H1 (cell line): ENCODE measurements at regions not wholly inside any gene's neighbourhood (a gene's known extent, or its start where the extent isn't known, plus 50 kb on each side); places are given as distances from the start of the nearest gene placed in this dataset.

Experiments used
- CTCF ChIA-PET: fragments of 300-600 bp; sonication (Branson Sonifier 250); formaldehyde crosslinking; loops from one replicate; lab custom pipeline; 2021; ENCODE audit not compliant: partially characterized antibody; lab: Charles Lee
- POLR2A ChIA-PET: fragments of 300-600 bp; sonication (Branson Sonifier 250); formaldehyde crosslinking; loops from one replicate; lab custom pipeline; 2021; ENCODE audit warnings: inconsistent platforms; ENCODE audit not compliant: partially characterized antibody; lab: Charles Lee
- DNase-seq, 2 experiments: peaks; one replicate each; pipeline versions ENCODE4 v3.0.0 to v3.0.0-alpha.2; 2010 to 2022; ENCODE audit warnings: low spot score in 2 of 2, low read depth in 1 of 2, mixed read lengths in 1 of 2
- FAIRE-seq: peaks from 2 replicates; lab custom pipeline; 2011; peaks lifted over from hg19 to GRCh38; lab: Jason Lieb, UNC
- H2AFZ ChIP-seq: 2 replicates; pipeline ENCODE4 v1.8.1; 2012; ENCODE audit warnings: low read length, inconsistent platforms
- H2AK5ac ChIP-seq: 2 replicates; pipeline ENCODE4 v1.6.1; 2013; ENCODE audit warnings: low read depth, low read length
- H2BK120ac ChIP-seq: replicated peaks from 2 replicates; pipeline ENCODE3; 2013; ENCODE audit warnings: low read depth, low read length, inconsistent platforms
- H2BK12ac ChIP-seq: 2 replicates; pipeline ENCODE4 v1.6.1; 2013; ENCODE audit warnings: low read depth, low read length
- H2BK15ac ChIP-seq: 2 replicates; pipeline ENCODE4 v1.6.1; 2013; ENCODE audit warnings: low read length
- H2BK20ac ChIP-seq: 2 replicates; pipeline ENCODE4 v1.6.1; 2013; ENCODE audit warnings: low read length
- H2BK5ac ChIP-seq: 2 replicates; pipeline ENCODE4 v1.6.1; 2013; ENCODE audit warnings: low read depth, low read length
- H3K14ac ChIP-seq: 2 replicates; pipeline ENCODE4 v1.6.1; 2013; ENCODE audit warnings: inconsistent platforms; ENCODE audit not compliant: insufficient read length
- H3K18ac ChIP-seq: 2 replicates; pipeline ENCODE4 v1.6.1; 2013; ENCODE audit warnings: low read length; ENCODE audit errors: extremely low read depth
- H3K23ac ChIP-seq: 2 replicates; pipeline ENCODE4 v1.6.1; 2013; ENCODE audit warnings: inconsistent platforms; ENCODE audit not compliant: insufficient read length
- H3K23me2 ChIP-seq: 2 replicates; pipeline ENCODE4 v1.6.1; 2013; ENCODE audit warnings: low read depth, low read length
- H3K27ac ChIP-seq: 2 replicates; pipeline ENCODE4 v1.6.1; 2011; ENCODE audit warnings: low read depth, low read length, inconsistent platforms
- H3K27me3 ChIP-seq, 4 experiments: replicated peaks in 1 of 4; 1 replicate in 1 of 4; 2 replicates in 3 of 4; pipeline versions ENCODE4 v1.6.1 to v1.8.1; 2011 to 2013; ENCODE audit warnings: low read length in 3 of 4, mild to moderate bottlenecking in 3 of 4, inconsistent platforms in 2 of 4, mixed read lengths in 2 of 4, moderate library complexity in 1 of 4; ENCODE audit not compliant: control insufficient read depth in 3 of 4, insufficient read depth in 3 of 4; ENCODE audit errors: extremely low read depth in 1 of 4
- H3K36me3 ChIP-seq, 4 experiments: 2 replicates each; pipeline versions ENCODE4 v1.6.1 to v1.8.1; 2011 to 2013; ENCODE audit warnings: mild to moderate bottlenecking in 4 of 4, low read length in 3 of 4, moderate library complexity in 2 of 4, control low read depth in 1 of 4, inconsistent platforms in 1 of 4; ENCODE audit not compliant: insufficient read depth in 4 of 4, control insufficient read depth in 2 of 4
- H3K4ac ChIP-seq: replicated peaks from 2 replicates; pipeline ENCODE3; 2013; ENCODE audit warnings: low read length, low read depth, mixed read lengths, inconsistent platforms; ENCODE audit not compliant: insufficient read length
- H3K4me1 ChIP-seq, 4 experiments: replicated peaks in 1 of 4; 1 replicate in 1 of 4; 2 replicates in 3 of 4; pipeline versions ENCODE4 v1.6.1 to v1.8.1; 2011 to 2013; ENCODE audit warnings: low read length in 3 of 4, inconsistent platforms in 2 of 4, mixed read lengths in 1 of 4; ENCODE audit not compliant: insufficient read depth in 4 of 4, control insufficient read depth in 3 of 4
- H3K4me2 ChIP-seq, 2 experiments: 2 replicates each; pipeline versions ENCODE4 v1.6.1 to v1.8.1; 2011 to 2013; ENCODE audit warnings: low read depth in 2 of 2, low read length in 2 of 2, control low read depth in 1 of 2, inconsistent platforms in 1 of 2, mild to moderate bottlenecking in 1 of 2; ENCODE audit not compliant: insufficient read depth in 1 of 2
- H3K4me3 ChIP-seq, 4 experiments: fragments of 200-600, 300-600 bp in 1 of 4; sonication (generic), shearing (Covaris generic), sonication (Bioruptor Twin) in 1 of 4; 2 replicates each; pipeline versions ENCODE4 v1.5.1 to v1.8.1; 2011 to 2016; ENCODE audit warnings: low read length in 4 of 4, low read depth in 3 of 4, control low read depth in 2 of 4, inconsistent platforms in 2 of 4, mild to moderate bottlenecking in 2 of 4, mixed read lengths in 1 of 4, moderate library complexity in 1 of 4; ENCODE audit not compliant: insufficient read depth in 2 of 4; ENCODE audit errors: extremely low read depth in 1 of 4
- H3K56ac ChIP-seq: replicated peaks from 2 replicates; pipeline ENCODE3; 2013; ENCODE audit warnings: low read depth, mild to moderate bottlenecking, mixed read lengths, low read length, inconsistent platforms; ENCODE audit not compliant: insufficient read length
- H3K79me1 ChIP-seq: 2 replicates; pipeline ENCODE4 v1.6.1; 2013; ENCODE audit warnings: low read depth, low read length, control low read depth
- H3K79me2 ChIP-seq, 2 experiments: 2 replicates each; pipeline versions ENCODE4 v1.6.1 to v1.8.1; 2012 to 2013; ENCODE audit warnings: low read length in 2 of 2, mild to moderate bottlenecking in 2 of 2, inconsistent platforms in 1 of 2; ENCODE audit not compliant: insufficient read depth in 2 of 2, control insufficient read depth in 1 of 2
- H3K9ac ChIP-seq, 4 experiments: replicated peaks in 1 of 4; 1 replicate in 1 of 4; 2 replicates in 3 of 4; pipeline versions ENCODE4 v1.6.1 to v1.8.1; 2011 to 2013; ENCODE audit warnings: low read depth in 3 of 4, low read length in 3 of 4, control low read depth in 2 of 4, mild to moderate bottlenecking in 2 of 4, moderate library complexity in 2 of 4, inconsistent platforms in 1 of 4; ENCODE audit errors: extremely low read depth in 1 of 4
- H3K9me3 ChIP-seq, 2 experiments: 2 replicates each; pipeline versions ENCODE4 v1.6.1 to v1.8.1; 2012 to 2013; ENCODE audit warnings: mild to moderate bottlenecking in 2 of 2, moderate library complexity in 2 of 2, control low read depth in 1 of 2, inconsistent platforms in 1 of 2, low read depth in 1 of 2, low read length in 1 of 2, mixed read lengths in 1 of 2; ENCODE audit not compliant: insufficient read depth in 2 of 2
- H4K20me1 ChIP-seq, 2 experiments: replicated peaks in 1 of 2; 2 replicates each; pipeline versions ENCODE3 to v1.8.1; 2011 to 2013; ENCODE audit warnings: inconsistent platforms in 2 of 2, low read length in 2 of 2, mild to moderate bottlenecking in 1 of 2; ENCODE audit not compliant: insufficient read depth in 2 of 2, control insufficient read depth in 1 of 2
- H4K5ac ChIP-seq: 2 replicates; pipeline ENCODE4 v1.6.1; 2013; ENCODE audit warnings: low read length, low read depth, mixed read lengths, inconsistent platforms; ENCODE audit not compliant: insufficient read length
- H4K8ac ChIP-seq: 2 replicates; pipeline ENCODE4 v1.8.0; 2013; ENCODE audit warnings: mild to moderate bottlenecking, moderate library complexity, low read length, inconsistent platforms; ENCODE audit not compliant: insufficient read depth; ENCODE audit errors: extremely low read depth
- H4K91ac ChIP-seq: replicated peaks from 2 replicates; pipeline ENCODE3; 2013; ENCODE audit warnings: low read length, mixed read lengths, inconsistent platforms; ENCODE audit not compliant: insufficient read length
- BACH1 ChIP-seq: IDR thresholded peaks from 2 replicates; pipeline ENCODE4 v1.6.1; 2012; ENCODE audit warnings: low read length, improper control_type of control experiment
- EP300 ChIP-seq, 2 experiments: IDR thresholded peaks; 1 replicate in 1 of 2; 2 replicates in 1 of 2; pipeline ENCODE4 v1.6.1; 2011 to 2012; ENCODE audit warnings: low read depth in 2 of 2, low read length in 2 of 2, mild to moderate bottlenecking in 2 of 2, borderline replicate concordance in 1 of 2, inconsistent platforms in 1 of 2, moderate library complexity in 1 of 2
- KDM4A ChIP-seq: IDR thresholded peaks from one replicate; pipeline ENCODE4 v1.7.1; 2012; ENCODE audit warnings: low read depth, mild to moderate bottlenecking, moderate library complexity, low read length, inconsistent platforms; ENCODE audit not compliant: severe bottlenecking
- MAFK ChIP-seq: IDR thresholded peaks from 2 replicates; pipeline ENCODE4 v1.6.1; 2012; ENCODE audit warnings: low read depth, mild to moderate bottlenecking, improper control_type of control experiment, low read length
- NANOG ChIP-seq: IDR thresholded peaks from 2 replicates; pipeline ENCODE4 v1.6.1; 2011; ENCODE audit warnings: low read length, low read depth, mild to moderate bottlenecking, inconsistent platforms; ENCODE audit not compliant: insufficient read depth, poor library complexity, severe bottlenecking
- POLR2AphosphoS5 ChIP-seq: IDR thresholded peaks from 2 replicates; pipeline ENCODE4 v1.6.1; 2011; ENCODE audit warnings: low read depth, low read length
- POU5F1 ChIP-seq: IDR thresholded peaks from 2 replicates; pipeline ENCODE4 v1.6.1; 2011; ENCODE audit warnings: low read depth, mild to moderate bottlenecking, low read length, moderate library complexity
- WGBS, 2 experiments: shearing (Covaris generic) in 1 of 2; methylation state at CpG; one replicate each; pipeline versions ENCODE4 v1.1.6 to v1.1.7; 2013 to 2015; ENCODE audit warnings: low lambda C conversion rate in 2 of 2, mixed read lengths in 2 of 2, inconsistent platforms in 1 of 2, low coverage in 1 of 2, missing lambda C conversion rate in 1 of 2; ENCODE audit not compliant: insufficient replicate concordance in 2 of 2, insufficient coverage in 1 of 2, insufficient read length in 1 of 2; ENCODE audit errors: extremely low coverage in 1 of 2, missing lambda C conversion rate in 1 of 2; 5-methylcytosine and 5-hydroxymethylcytosine counted together

GRCh38 chr4:1572010-1572385 lies 112.1 kb downstream of the FAM53A start:
- Histone ChIP-seq H2BK15ac (no peak overlapping the region), H3K9ac (no peak overlapping the region), H3K79me2 (no peaks in the 10 kb centered on the region), H2BK12ac (0 out of 2 replicates have a peak overlapping the region, but pooled peaks have one; percentile 50), H3K27me3 (no peaks in the 10 kb centered on the region; a peak in 1 of 7 replicates), H3K4me2 (peak overlapping the region; percentile 46 to 67; a peak in 3 of 4 replicates), H3K36me3 (no peaks in the 10 kb centered on the region), H2AFZ (no peak overlapping the region), H4K91ac (no peak overlapping the region), H4K5ac (no peak overlapping the region), H3K79me1 (peaks cover 2% of the 10 kb centered on the region; the same call in 1 of the 2 replicates), H2BK120ac (no peak overlapping the region), H3K56ac (no peak overlapping the region), H4K8ac (no peak overlapping the region), H3K23me2 (peaks cover 10% of the 10 kb centered on the region; the same call in 1 of the 2 replicates), H3K4me3 (peak overlapping the region in 1 of 4 experiments; percentile 46; a peak in 2 of 8 replicates), H3K27ac (no peak overlapping the region), H2BK20ac (0 out of 2 replicates have a peak overlapping the region, but pooled peaks have one; percentile 72), H3K4me1 (peaks cover 2 to 34% (median 22%) of the 10 kb centered on the region in 4 experiments), H3K23ac (no peak overlapping the region), H3K14ac (no peak overlapping the region), H4K20me1 (peaks cover 0 to 4% of the 10 kb centered on the region in 2 experiments), H3K18ac (no peak overlapping the region), H2AK5ac (peak overlapping the region; percentile 65; the same call in 1 of the 2 replicates), H2BK5ac (no peak overlapping the region), H3K4ac (no peak overlapping the region), H3K9me3 (no peaks in the 10 kb centered on the region)
- WGBS, 2 experiments = 28% methylated on average over 9 of the region's 10 CpGs; no CpG with 5 or more reads in 1 of the 2 experiments
- FAIRE-seq (peak; percentile 58), DNase-seq (no peak)
- ChIA-PET CTCF (interaction anchor here (0.7 to 1.8 kb wide), 5 partner anchors 9 to 576 kb away, joined by 3 to 4 read pairs (median 3); no protein-coding TSS in a partner anchor), POLR2A (interaction anchor here (1.2 to 1.8 kb wide), 3 partner anchors 8 to 141 kb away, joined by 3 to 5 read pairs (median 4); partner anchors contain the start of gene SLBP)
- TF ChIP-seq EP300 (IDR thresholded peaks at IDR 0.05; ENCODE audit: borderline replicate concordance in 1 of 2, low read depth in 2 of 2, low read length in 2 of 2) = no peak
- no peak for TF ChIP-seq POLR2AphosphoS5
- no peak for TF ChIP-seq POU5F1
- no peak for TF ChIP-seq NANOG
- no peak for TF ChIP-seq BACH1
- TF ChIP-seq KDM4A = no peak
- no peak for TF ChIP-seq MAFK
